Testis (tissue), 2 donors: ENCODE measurements at regions not wholly inside any gene's neighbourhood (a gene's known extent, or its start where the extent isn't known, plus 50 kb on each side); places are given as distances from the start of the nearest gene placed in this dataset.

Experiments
- DNase-seq: peaks from one replicate; pipeline ENCODE4 v3.0.0-alpha.2; 2019
- H3K27ac ChIP-seq, 2 donors: fragments of 200-600 bp; sonication (generic); one replicate each; pipeline ENCODE4 v1.5.1; 2019
- H3K27me3 ChIP-seq: fragments of 200-600 bp; sonication (generic); one replicate; pipeline ENCODE4 v1.5.1; 2019
- H3K36me3 ChIP-seq: fragments of 200-600 bp; sonication (generic); one replicate; pipeline ENCODE4 v1.5.1; 2017; ENCODE audit warnings: low read depth; ENCODE audit errors: missing control alignments
- H3K4me1 ChIP-seq: fragments of 200-600 bp; sonication (generic); one replicate; pipeline ENCODE4 v1.5.1; 2019
- H3K4me3 ChIP-seq, 2 donors: fragments of 200-600 bp; sonication (generic); one replicate each; pipeline ENCODE4 v1.5.1; 2017 to 2019
- H3K9me3 ChIP-seq: fragments of 200-600 bp; sonication (generic); one replicate; pipeline ENCODE4 v1.5.1; 2017
- CTCF ChIP-seq, 3 experiments: fragments of 450-650 bp in 2 of 3; fragments of 200-600 bp in 1 of 3; sonication (generic) in 1 of 3; IDR thresholded peaks; one replicate each; pipeline ENCODE4 v1.5.1; 2016 to 2019; ENCODE audit warnings: antibody characterized with exemption in 3 of 3, mild to moderate bottlenecking in 2 of 3, moderate library complexity in 1 of 3
- POLR2A ChIP-seq: fragments of 450-650 bp; IDR thresholded peaks from one replicate; pipeline ENCODE4 v1.6.1; 2017; ENCODE audit warnings: antibody characterized with exemption, mild to moderate bottlenecking, moderate library complexity
- WGBS, 2 donors: methylation state at CpG; one replicate each; pipeline ENCODE4 v1.1.5; 2018; 5-methylcytosine and 5-hydroxymethylcytosine counted together
- intact Hi-C: fragments of 100-400 bp; cut with DNase I; formaldehyde crosslinking; loops from one replicate; pipeline ENCODE4 v1.15.1; 2023; ENCODE audit warnings: low total_unique reads

- 78 to 87% methylated on average over 2 of the region's 2 CpGs for WGBS, 2 donors
- TF ChIP-seq CTCF (IDR thresholded peaks at IDR 0.05) (no peak), POLR2A (no peak)
- DNase-seq = no peak
- Histone ChIP-seq H3K4me3 (no peak overlapping the region), H3K27ac (no peak overlapping the region), H3K4me1 (no peaks in the 10 kb centered on the region), H3K36me3 (no peaks in the 10 kb centered on the region), H3K27me3 (no peaks in the 10 kb centered on the region), H3K9me3 (no peaks in the 10 kb centered on the region)
- intact Hi-C loops = no loop called here
These were observed 66.7 kb upstream of the INCENP start for GRCh38 chr11:62057069-62057468.

DNA sequence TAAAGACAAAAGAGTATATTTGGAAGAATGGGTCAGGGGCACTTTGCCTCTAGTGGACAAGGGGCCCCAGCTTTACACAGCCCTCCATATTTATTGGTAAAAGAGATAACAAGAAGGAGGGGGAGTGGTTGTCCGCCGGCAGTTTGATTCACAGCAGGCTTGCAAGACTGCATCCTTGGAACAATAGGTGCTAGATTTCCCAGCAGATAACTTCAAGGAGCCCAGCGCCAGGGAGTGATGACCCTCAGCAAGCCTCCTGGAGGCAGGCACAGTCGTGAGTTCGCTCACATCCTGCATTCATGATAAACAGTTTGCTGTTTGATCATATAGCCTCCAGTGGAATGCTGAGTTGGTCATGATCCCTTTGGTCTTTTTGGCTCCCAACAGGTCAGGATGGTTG is 67.8 kb upstream of the INCENP start:
- H3K27me3 ChIP-seq = no peaks in the 10 kb centered on the region
- intact Hi-C loops = no loop called here
- H3K9me3 ChIP-seq = no peaks in the 10 kb centered on the region
- no peak overlapping the region for H3K27ac ChIP-seq
- TF ChIP-seq CTCF (IDR thresholded peaks at IDR 0.05) = no peak
- TF ChIP-seq POLR2A = no peak
- no peaks in the 10 kb centered on the region for H3K4me1 ChIP-seq
- DNase-seq = no peak
- 81 to 82% methylated on average over 5 of the region's 5 CpGs for WGBS, 2 donors
- H3K36me3 ChIP-seq = no peaks in the 10 kb centered on the region
- H3K4me3 ChIP-seq = no peak overlapping the region

- Histone ChIP-seq H3K27ac (no peak overlapping the region), H3K36me3 (no peaks in the 10 kb centered on the region), H3K27me3 (no peaks in the 10 kb centered on the region), H3K4me3 (no peak overlapping the region), H3K9me3 (no peaks in the 10 kb centered on the region), H3K4me1 (no peaks in the 10 kb centered on the region)
- TF ChIP-seq CTCF (IDR thresholded peaks at IDR 0.05) (no peak), POLR2A (no peak)
- intact Hi-C loops = no loop called here
- WGBS, 2 donors = 83 to 88% methylated on average over 8 of the region's 8 CpGs
- DNase-seq = no peak
These were observed 69.2 kb upstream of the INCENP start for GRCh38 chr11:62054484-62055121.

DNA sequence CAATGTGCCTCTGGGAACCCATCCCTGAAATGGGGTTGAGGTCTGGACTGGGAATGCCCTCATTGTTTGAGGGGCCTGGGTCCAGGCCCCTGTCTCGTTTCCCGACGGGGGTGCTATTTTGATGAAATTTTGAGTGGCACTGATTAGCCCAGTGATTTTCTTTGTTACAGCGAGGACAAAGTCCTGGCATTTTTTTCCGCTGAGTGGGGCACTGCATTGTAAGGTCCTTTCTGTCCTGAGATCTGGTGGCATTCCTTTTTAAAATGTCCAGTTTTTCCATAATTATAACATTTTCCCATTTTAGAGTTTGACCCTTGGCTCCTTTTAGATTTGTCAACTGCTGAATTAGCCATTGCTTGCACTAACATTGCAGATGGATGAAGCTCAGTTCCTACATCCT is 69.7 kb upstream of the INCENP start:
- Histone ChIP-seq H3K27ac (no peak overlapping the region), H3K27me3 (no peaks in the 10 kb centered on the region), H3K4me1 (no peaks in the 10 kb centered on the region), H3K4me3 (no peak overlapping the region), H3K9me3 (no peaks in the 10 kb centered on the region), H3K36me3 (no peaks in the 10 kb centered on the region)
- intact Hi-C loops = no loop called here
- no peak for DNase-seq
- 93 to 94% methylated on average over 5 of the region's 5 CpGs for WGBS, 2 donors
- TF ChIP-seq POLR2A (no peak), CTCF (IDR thresholded peaks at IDR 0.05) (no peak)

- WGBS, 2 donors = 91 to 96% methylated on average over 5 of the region's 5 CpGs
These were observed 73.1 kb upstream of the INCENP start for GRCh38 chr11:62050716-62051115.

More at GRCh38 chr11:62050716-62051115, 73.1 kb upstream of the INCENP start:
- Histone ChIP-seq H3K27me3 (no peaks in the 10 kb centered on the region), H3K27ac (no peak overlapping the region), H3K4me1 (no peaks in the 10 kb centered on the region), H3K36me3 (no peaks in the 10 kb centered on the region), H3K9me3 (no peaks in the 10 kb centered on the region), H3K4me3 (no peak overlapping the region)
- TF ChIP-seq POLR2A (no peak), CTCF (IDR thresholded peaks at IDR 0.05) (no peak)
- intact Hi-C loops = no loop called here
- no peak for DNase-seq
